GM23338 (cell line): ENCODE measurements at regions not wholly inside any gene's neighbourhood (a gene's known extent, or its start where the extent isn't known, plus 50 kb on each side); places are given as distances from the start of the nearest gene placed in this dataset.

ENCODE experiments used
- ATAC-seq: fragments of 200-7000 bp; cut with Tn5 transposase; 3 replicates; pipeline ENCODE4 v1.9.1; 2020
- DNase-seq: peaks from one replicate; pipeline ENCODE4 v3.0.0-alpha.2; 2015; ENCODE audit warnings: low spot score
- H2AFZ ChIP-seq: fragments of 200-600 bp; sonication (generic); 2 replicates; pipeline ENCODE4 v1.8.0; 2016; ENCODE audit warnings: antibody characterized with exemption, mild to moderate bottlenecking, moderate library complexity
- H3F3A ChIP-seq: fragments of 200-600 bp; sonication (generic); replicated peaks from 2 replicates; pipeline ENCODE4 v1.8.0; 2017; ENCODE audit warnings: antibody characterized with exemption, mixed run types, low read depth
- H3K27ac ChIP-seq: fragments of 200-600 bp; sonication (generic); 2 replicates; pipeline ENCODE4 v1.6.1; 2016; ENCODE audit warnings: low read depth
- H3K27me3 ChIP-seq: fragments of 200-600 bp; sonication (generic); 2 replicates; pipeline ENCODE4 v1.8.0; 2016; ENCODE audit warnings: mild to moderate bottlenecking, mixed run types, moderate library complexity; ENCODE audit not compliant: insufficient read depth
- H3K36me3 ChIP-seq: fragments of 200-600 bp; sonication (generic); 2 replicates; pipeline ENCODE4 v1.8.0; 2016; ENCODE audit warnings: mild to moderate bottlenecking; ENCODE audit not compliant: insufficient read depth
- H3K4me1 ChIP-seq: fragments of 200-600 bp; sonication (generic); 2 replicates; pipeline ENCODE4 v1.8.0; 2016; ENCODE audit warnings: mild to moderate bottlenecking, moderate library complexity; ENCODE audit not compliant: insufficient read depth
- H3K4me2 ChIP-seq: fragments of 200-600 bp; sonication (generic); 2 replicates; pipeline ENCODE4 v1.7.1; 2017; ENCODE audit warnings: mixed run types
- H3K4me3 ChIP-seq: fragments of 200-600 bp; sonication (generic); 2 replicates; pipeline ENCODE4 v1.6.1; 2016; ENCODE audit warnings: mixed run types
- H3K79me2 ChIP-seq: fragments of 200-600 bp; sonication (generic); replicated peaks from 2 replicates; pipeline ENCODE4 v1.8.0; 2017; ENCODE audit warnings: mild to moderate bottlenecking; ENCODE audit not compliant: insufficient read depth
- H3K9me2 ChIP-seq: fragments of 200-600 bp; sonication (generic); 2 replicates; pipeline ENCODE4 v1.8.0; 2017; ENCODE audit not compliant: insufficient read depth
- H4K20me1 ChIP-seq: fragments of 200-600 bp; sonication (generic); replicated peaks from 2 replicates; pipeline ENCODE4 v1.8.0; 2017; ENCODE audit warnings: mild to moderate bottlenecking; ENCODE audit not compliant: insufficient read depth
- H3K27ac Mint-ChIP-seq: 2 replicates; pipeline ENCODE4 v1.8.0; 2020; ENCODE audit warnings: inconsistent platforms, mild to moderate bottlenecking, moderate library complexity, mixed read lengths
- H3K27me3 Mint-ChIP-seq: 3 replicates; pipeline ENCODE4 v1.8.0; 2022; ENCODE audit warnings: low read depth, mild to moderate bottlenecking, moderate library complexity, mixed read lengths, inconsistent platforms; ENCODE audit not compliant: insufficient read depth, poor library complexity
- H3K36me3 Mint-ChIP-seq: 3 replicates; pipeline ENCODE4 v1.8.0; 2021; ENCODE audit warnings: low read depth, mild to moderate bottlenecking, inconsistent platforms, moderate library complexity, mixed read lengths
- H3K4me1 Mint-ChIP-seq: 3 replicates; pipeline ENCODE4 v1.8.0; 2020; ENCODE audit warnings: mild to moderate bottlenecking, inconsistent platforms, mixed read lengths
- H3K4me3 Mint-ChIP-seq: 3 replicates; pipeline ENCODE4 v1.8.0; 2021; ENCODE audit warnings: moderate library complexity, mild to moderate bottlenecking, inconsistent platforms, mixed read lengths
- H3K9me3 Mint-ChIP-seq: 3 replicates; pipeline ENCODE4 v1.8.0; 2020; ENCODE audit warnings: moderate library complexity, mild to moderate bottlenecking, inconsistent platforms, mixed read lengths
- CREB1 ChIP-seq: fragments of 250-450 bp; sonication (Bioruptor Pico); IDR thresholded peaks from 2 replicates; pipeline ENCODE4 v1.5.0; 2020; ENCODE audit warnings: low read depth, mild to moderate bottlenecking, moderate library complexity
- ETS1 ChIP-seq: IDR thresholded peaks from 2 replicates; pipeline ENCODE4 v1.6.1; 2016; ENCODE audit warnings: antibody characterized with exemption
- EZH2 ChIP-seq: fragments of 200-600 bp; sonication (generic); IDR thresholded peaks from one replicate; pipeline ENCODE4 v1.8.0; 2017; ENCODE audit warnings: antibody characterized with exemption, mild to moderate bottlenecking, low read depth; ENCODE audit not compliant: unreplicated experiment
- EZH2phosphoT487 ChIP-seq: fragments of 200-600 bp; sonication (generic); IDR thresholded peaks from one replicate; pipeline ENCODE4 v1.8.1; 2018; ENCODE audit warnings: antibody characterized with exemption; ENCODE audit not compliant: unreplicated experiment
- JUNB ChIP-seq: IDR thresholded peaks from one replicate; pipeline ENCODE4 v1.6.1; 2016; ENCODE audit warnings: antibody characterized with exemption; ENCODE audit not compliant: unreplicated experiment
- NANOG ChIP-seq: IDR thresholded peaks from 2 replicates; pipeline ENCODE4 v1.6.1; 2016; ENCODE audit warnings: antibody characterized with exemption, borderline replicate concordance
- ZNF114 ChIP-seq: fragments of 250-450 bp; sonication (Bioruptor Pico); IDR thresholded peaks from 2 replicates; pipeline ENCODE4 v1.5.0; 2020; ENCODE audit warnings: mild to moderate bottlenecking, moderate library complexity
- ZNF331 ChIP-seq: fragments of 250-450 bp; sonication (Bioruptor Pico); IDR thresholded peaks from 2 replicates; pipeline ENCODE4 v1.5.0; 2020; ENCODE audit warnings: low read depth, mild to moderate bottlenecking, moderate library complexity
- ZNF462 ChIP-seq: fragments of 250-450 bp; sonication (Bioruptor Pico); IDR thresholded peaks from 2 replicates; pipeline ENCODE4 v1.5.0; 2020; ENCODE audit warnings: mild to moderate bottlenecking, moderate library complexity

- Mint-ChIP-seq H3K36me3 (no peaks in the 10 kb centered on the region), H3K4me1 (no peaks in the 10 kb centered on the region; the same call in 2 of the 3 replicates), H3K27ac (no peak overlapping the region), H3K4me3 (no peak overlapping the region), H3K27me3 (peaks cover under 1% of the 10 kb centered on the region), H3K9me3 (no peaks in the 10 kb centered on the region)
- no peaks in the 10 kb centered on the region for H3K79me2 ChIP-seq
- no peak overlapping the region for H3K4me2 ChIP-seq
- no peak overlapping the region for H2AFZ ChIP-seq
- no peaks in the 10 kb centered on the region for H3K4me1 ChIP-seq
- DNase-seq (no peak), ATAC-seq (no peak)
- H3K27ac ChIP-seq, result no peak overlapping the region
- H3K36me3 ChIP-seq, result no peaks in the 10 kb centered on the region
- no peaks in the 10 kb centered on the region for H3K27me3 ChIP-seq
- no peak overlapping the region for H3K4me3 ChIP-seq
- no peaks in the 10 kb centered on the region for H4K20me1 ChIP-seq
- no peaks in the 10 kb centered on the region for H3F3A ChIP-seq
- H3K9me2 ChIP-seq, result no peaks in the 10 kb centered on the region; the same call in 1 of the 2 replicates
- TF ChIP-seq ZNF331 (CRISPR knock-in tag), result no peak
- TF ChIP-seq EZH2phosphoT487, result no peak
- TF ChIP-seq ETS1, result no peak
- TF ChIP-seq JUNB, result no peak
Observed at GRCh38 chr7:53470336-53470970, 435.0 kb downstream of the POM121L12 start.

GRCh38 chr7:53473371-53473770, 437.9 kb downstream of the POM121L12 start:
- Histone ChIP-seq H3K9me2 (no peaks in the 10 kb centered on the region; the same call in 1 of the 2 replicates), H3K27ac (no peak overlapping the region), H3F3A (no peaks in the 10 kb centered on the region), H3K27me3 (no peaks in the 10 kb centered on the region), H3K4me3 (no peak overlapping the region), H3K36me3 (no peaks in the 10 kb centered on the region), H4K20me1 (no peaks in the 10 kb centered on the region), H3K79me2 (no peaks in the 10 kb centered on the region), H3K4me2 (no peak overlapping the region), H2AFZ (peak overlapping the region; percentile 28; the same call in 1 of the 2 replicates), H3K4me1 (no peaks in the 10 kb centered on the region)
- ATAC-seq (no peak), DNase-seq (no peak)
- peaks cover 2% of the 10 kb centered on the region for H3K27me3 Mint-ChIP-seq
- TF ChIP-seq ZNF462 (no peak), ZNF331 (CRISPR knock-in tag) (no peak), CREB1 (CRISPR knock-in tag) (no peak), EZH2phosphoT487 (no peak), ZNF114 (CRISPR knock-in tag) (no peak), EZH2 (no peak), ETS1 (no peak), NANOG (no peak), JUNB (no peak)
- no peak overlapping the region for H3K4me3 Mint-ChIP-seq
- H3K27ac Mint-ChIP-seq, result no peak overlapping the region
- no peaks in the 10 kb centered on the region for H3K36me3 Mint-ChIP-seq
- H3K4me1 Mint-ChIP-seq, result no peaks in the 10 kb centered on the region; the same call in 2 of the 3 replicates
- H3K9me3 Mint-ChIP-seq, result no peaks in the 10 kb centered on the region
